ENCODE measurements at regions not wholly inside any gene's neighbourhood (a gene's known extent, or its start where the extent isn't known, plus 50 kb on each side); places are given as distances from the start of the nearest gene placed in this dataset.
A peak's percentile ranks its signal among the peaks of the same experiment; 100 is the strongest.

DNA sequence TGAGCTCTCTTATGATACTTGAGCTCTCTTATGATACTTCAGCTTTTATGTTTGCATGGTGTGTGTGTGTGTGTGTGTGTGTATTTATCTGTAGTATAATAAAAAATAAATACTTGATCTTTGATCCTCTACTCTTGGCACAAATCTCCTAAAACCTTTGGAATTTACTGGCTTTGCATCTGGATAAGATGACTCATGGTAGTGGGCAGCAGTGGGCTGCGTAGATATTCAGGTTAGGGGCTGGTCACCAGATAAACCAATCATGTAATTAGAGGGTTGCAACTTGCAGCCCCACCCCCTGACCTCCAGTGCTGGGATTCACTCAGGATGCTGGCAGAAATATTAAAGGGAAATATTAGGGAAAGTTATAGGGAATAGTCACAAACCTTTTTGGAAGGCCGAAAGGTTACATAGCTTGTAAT is 151.9 kb upstream of the COL21A1 start (continued):
- TF ChIP-seq ZNF142 (CRISPR knock-in tag; IDR thresholded peaks at IDR 0.05) (no peak), ARHGAP35 (CRISPR knock-in tag; IDR thresholded peaks at IDR 0.05; ENCODE audit: borderline replicate concordance) (no peak), EHMT2 (IDR thresholded peaks at IDR 0.05; ENCODE audit: borderline replicate concordance, low read depth, low read length) (peak; percentile 70), ZNF232 (CRISPR knock-in tag; IDR thresholded peaks at IDR 0.05; ENCODE audit: borderline replicate concordance) (no peak), IKZF4 (CRISPR knock-in tag; IDR thresholded peaks at IDR 0.05; ENCODE audit: borderline replicate concordance, low read depth, not compliant biosample characterization) (no peak), KLF11 (CRISPR knock-in tag; IDR thresholded peaks at IDR 0.05) (no peak), SOX13 (IDR thresholded peaks at IDR 0.05) (no peak), SOX13 (CRISPR knock-in tag; conservative IDR thresholded peaks at IDR 0.05 in 1 of 2, IDR thresholded peaks at IDR 0.05 in 1 of 2) (no peak; a peak in 1 of 4 replicates), ZBTB1 (CRISPR knock-in tag; IDR thresholded peaks at IDR 0.05; ENCODE audit: borderline replicate concordance) (no peak), POLR2AphosphoS2 (IDR thresholded peaks at IDR 0.05; ENCODE audit: low read depth, low read length) (no peak), NPAS2 (CRISPR knock-in tag; IDR thresholded peaks at IDR 0.05; ENCODE audit: borderline replicate concordance) (no peak), ZNF556 (CRISPR knock-in tag; IDR thresholded peaks at IDR 0.05; ENCODE audit: borderline replicate concordance) (no peak), ZNF17 (CRISPR knock-in tag; IDR thresholded peaks at IDR 0.05) (no peak), MED13 (CRISPR knock-in tag; IDR thresholded peaks at IDR 0.05) (no peak), TP53 (CRISPR knock-in tag; conservative IDR thresholded peaks at IDR 0.05) (no peak), KDM5A (IDR thresholded peaks at IDR 0.05; ENCODE audit: borderline replicate concordance, low read length) (peak; percentile 44; the same call in 1 of the 2 replicates), IRF2 (CRISPR knock-in tag; IDR thresholded peaks at IDR 0.05) (peak; percentile 10)

Measured in HepG2 (cell line).